IgD-negative memory B cell (primary cell): ENCODE measurements at regions not wholly inside any gene's neighbourhood (a gene's known extent, or its start where the extent isn't known, plus 50 kb on each side); places are given as distances from the start of the nearest gene placed in this dataset.

Experiments
- H3K27ac Mint-ChIP-seq, 3 donors: one replicate each; pipeline ENCODE4 v1.8.0; 2020 to 2022; ENCODE audit warnings: mild to moderate bottlenecking in 3 of 3, mixed read lengths in 3 of 3, moderate library complexity in 1 of 3
- H3K27me3 Mint-ChIP-seq: one replicate; pipeline ENCODE4 v1.8.0; 2021; ENCODE audit warnings: mixed read lengths
- H3K36me3 Mint-ChIP-seq: one replicate; pipeline ENCODE4 v1.8.0; 2020; ENCODE audit warnings: mild to moderate bottlenecking, mixed read lengths
- H3K4me1 Mint-ChIP-seq, 3 donors: one replicate each; pipeline ENCODE4 v1.8.0; 2020 to 2022; ENCODE audit warnings: mixed read lengths in 3 of 3, mild to moderate bottlenecking in 1 of 3
- H3K4me3 Mint-ChIP-seq, 4 donors: one replicate each; pipeline ENCODE4 v1.8.0; 2020 to 2022; ENCODE audit warnings: mild to moderate bottlenecking in 4 of 4, mixed read lengths in 4 of 4, moderate library complexity in 3 of 4
- H3K9me3 Mint-ChIP-seq, 3 donors: one replicate each; pipeline ENCODE4 v1.8.0; 2020 to 2021; ENCODE audit warnings: mixed read lengths in 3 of 3, mild to moderate bottlenecking in 1 of 3

GRCh38 chr14:101471723-101472517 lies 89.4 kb upstream of the DIO3 start:
- H3K36me3 Mint-ChIP-seq = no peaks in the 10 kb centered on the region
- peaks cover 2% of the 10 kb centered on the region for H3K27me3 Mint-ChIP-seq
- no peak overlapping the region for H3K4me3 Mint-ChIP-seq
- peaks cover 0 to 1% (median 0%) of the 10 kb centered on the region in 3 donors for H3K9me3 Mint-ChIP-seq
- H3K27ac Mint-ChIP-seq = no peak overlapping the region
- H3K4me1 Mint-ChIP-seq = no peaks in the 10 kb centered on the region

- H3K4me3 Mint-ChIP-seq = no peak overlapping the region
- peaks cover 0 to 1% (median 0%) of the 10 kb centered on the region in 3 donors for H3K9me3 Mint-ChIP-seq
- H3K36me3 Mint-ChIP-seq = no peaks in the 10 kb centered on the region
- H3K27me3 Mint-ChIP-seq = peaks cover 2% of the 10 kb centered on the region
- H3K27ac Mint-ChIP-seq = no peak overlapping the region
- no peaks in the 10 kb centered on the region for H3K4me1 Mint-ChIP-seq
These were observed 88.8 kb upstream of the DIO3 start for GRCh38 chr14:101472518-101472849.

- Mint-ChIP-seq H3K9me3 (peaks cover 0 to 1% (median 0%) of the 10 kb centered on the region in 3 donors), H3K4me1 (no peaks in the 10 kb centered on the region), H3K27ac (no peak overlapping the region), H3K36me3 (no peaks in the 10 kb centered on the region), H3K27me3 (peaks cover 2% of the 10 kb centered on the region), H3K4me3 (no peak overlapping the region)
These were observed 88.1 kb upstream of the DIO3 start for GRCh38 chr14:101473045-101473729.

GRCh38 chr14:101473795-101474562 lies 87.3 kb upstream of the DIO3 start:
- Mint-ChIP-seq H3K27ac (no peak overlapping the region), H3K4me3 (no peak overlapping the region), H3K27me3 (peaks cover 2% of the 10 kb centered on the region), H3K9me3 (peaks cover 0 to 1% (median 0%) of the 10 kb centered on the region in 3 donors), H3K4me1 (no peaks in the 10 kb centered on the region), H3K36me3 (no peaks in the 10 kb centered on the region)

GRCh38 chr14:101474563-101475455 lies 86.5 kb upstream of the DIO3 start:
- Mint-ChIP-seq H3K9me3 (peaks cover 0 to 1% (median 0%) of the 10 kb centered on the region in 3 donors), H3K27me3 (peaks cover 4% of the 10 kb centered on the region), H3K4me1 (no peaks in the 10 kb centered on the region), H3K36me3 (no peaks in the 10 kb centered on the region), H3K4me3 (no peak overlapping the region), H3K27ac (no peak overlapping the region)

GRCh38 chr14:101475456-101476257 lies 85.6 kb upstream of the DIO3 start:
- H3K4me1 Mint-ChIP-seq = no peaks in the 10 kb centered on the region
- no peak overlapping the region for H3K4me3 Mint-ChIP-seq
- no peaks in the 10 kb centered on the region for H3K36me3 Mint-ChIP-seq
- peaks cover 0 to 1% (median 0%) of the 10 kb centered on the region in 3 donors for H3K9me3 Mint-ChIP-seq
- no peak overlapping the region for H3K27ac Mint-ChIP-seq
- peaks cover 4% of the 10 kb centered on the region for H3K27me3 Mint-ChIP-seq

GRCh38 chr14:101476258-101476915 lies 84.9 kb upstream of the DIO3 start:
- Mint-ChIP-seq H3K4me3 (no peak overlapping the region), H3K9me3 (peaks cover 0 to 1% (median 0%) of the 10 kb centered on the region in 3 donors), H3K36me3 (no peaks in the 10 kb centered on the region), H3K27ac (no peak overlapping the region), H3K4me1 (no peaks in the 10 kb centered on the region), H3K27me3 (peaks cover 4% of the 10 kb centered on the region)

- H3K27ac Mint-ChIP-seq = no peak overlapping the region
- H3K36me3 Mint-ChIP-seq = no peaks in the 10 kb centered on the region
- H3K9me3 Mint-ChIP-seq = peaks cover 0 to 1% (median 0%) of the 10 kb centered on the region in 3 donors
- peaks cover 4% of the 10 kb centered on the region for H3K27me3 Mint-ChIP-seq
- H3K4me3 Mint-ChIP-seq = no peak overlapping the region
- H3K4me1 Mint-ChIP-seq = no peaks in the 10 kb centered on the region
These were observed 84.3 kb upstream of the DIO3 start for GRCh38 chr14:101476916-101477553.

GRCh38 chr14:101477648-101478047 lies 83.6 kb upstream of the DIO3 start:
- Mint-ChIP-seq H3K27ac (no peak overlapping the region), H3K27me3 (peaks cover 4% of the 10 kb centered on the region), H3K9me3 (peaks cover 0 to 3% (median 1%) of the 10 kb centered on the region in 3 donors), H3K4me3 (no peak overlapping the region), H3K36me3 (no peaks in the 10 kb centered on the region), H3K4me1 (no peaks in the 10 kb centered on the region)

- H3K27me3 Mint-ChIP-seq = peaks cover 4% of the 10 kb centered on the region
- peaks cover under 1 to 3% (median 1%) of the 10 kb centered on the region in 3 donors for H3K9me3 Mint-ChIP-seq
- no peak overlapping the region for H3K27ac Mint-ChIP-seq
- H3K36me3 Mint-ChIP-seq = no peaks in the 10 kb centered on the region
- H3K4me3 Mint-ChIP-seq = no peak overlapping the region
- no peaks in the 10 kb centered on the region for H3K4me1 Mint-ChIP-seq
These were observed 83.2 kb upstream of the DIO3 start for GRCh38 chr14:101478096-101478495.

GRCh38 chr14:101478796-101479410 lies 82.4 kb upstream of the DIO3 start:
- H3K27ac Mint-ChIP-seq = no peak overlapping the region

GRCh38 chr14:101480022-101480746 lies 81.1 kb upstream of the DIO3 start:
- H3K9me3 Mint-ChIP-seq = peaks cover 6 to 12% (median 8%) of the 10 kb centered on the region in 3 donors
- peaks cover 4% of the 10 kb centered on the region for H3K27me3 Mint-ChIP-seq
- H3K27ac Mint-ChIP-seq = no peak overlapping the region
- H3K36me3 Mint-ChIP-seq = no peaks in the 10 kb centered on the region
- no peak overlapping the region for H3K4me3 Mint-ChIP-seq
- no peaks in the 10 kb centered on the region for H3K4me1 Mint-ChIP-seq

More at GRCh38 chr14:101478796-101479410, 82.4 kb upstream of the DIO3 start:
- H3K36me3 Mint-ChIP-seq = no peaks in the 10 kb centered on the region
- H3K27me3 Mint-ChIP-seq = peaks cover 4% of the 10 kb centered on the region
- peaks cover 5 to 9% (median 7%) of the 10 kb centered on the region in 3 donors for H3K9me3 Mint-ChIP-seq
- no peaks in the 10 kb centered on the region for H3K4me1 Mint-ChIP-seq
- H3K4me3 Mint-ChIP-seq = no peak overlapping the region
